H1 (cell line): ENCODE measurements at regions not wholly inside any gene's neighbourhood (a gene's known extent, or its start where the extent isn't known, plus 50 kb on each side); places are given as distances from the start of the nearest gene placed in this dataset.

Experiments
- CTCF ChIA-PET: fragments of 300-600 bp; sonication (Branson Sonifier 250); formaldehyde crosslinking; loops from one replicate; lab custom pipeline; 2021; ENCODE audit not compliant: partially characterized antibody; lab: Charles Lee
- POLR2A ChIA-PET: fragments of 300-600 bp; sonication (Branson Sonifier 250); formaldehyde crosslinking; loops from one replicate; lab custom pipeline; 2021; ENCODE audit warnings: inconsistent platforms; ENCODE audit not compliant: partially characterized antibody; lab: Charles Lee
- DNase-seq, 2 experiments: peaks; one replicate each; pipeline versions ENCODE4 v3.0.0 to v3.0.0-alpha.2; 2010 to 2022; ENCODE audit warnings: low spot score in 2 of 2, low read depth in 1 of 2, mixed read lengths in 1 of 2
- FAIRE-seq: peaks from 2 replicates; lab custom pipeline; 2011; peaks lifted over from hg19 to GRCh38; lab: Jason Lieb, UNC
- H2AFZ ChIP-seq: 2 replicates; pipeline ENCODE4 v1.8.1; 2012; ENCODE audit warnings: low read length, inconsistent platforms
- H2AK5ac ChIP-seq: 2 replicates; pipeline ENCODE4 v1.6.1; 2013; ENCODE audit warnings: low read depth, low read length
- H2BK120ac ChIP-seq: replicated peaks from 2 replicates; pipeline ENCODE3; 2013; ENCODE audit warnings: low read depth, low read length, inconsistent platforms
- H2BK12ac ChIP-seq: 2 replicates; pipeline ENCODE4 v1.6.1; 2013; ENCODE audit warnings: low read depth, low read length
- H2BK15ac ChIP-seq: 2 replicates; pipeline ENCODE4 v1.6.1; 2013; ENCODE audit warnings: low read length
- H2BK20ac ChIP-seq: 2 replicates; pipeline ENCODE4 v1.6.1; 2013; ENCODE audit warnings: low read length
- H2BK5ac ChIP-seq: 2 replicates; pipeline ENCODE4 v1.6.1; 2013; ENCODE audit warnings: low read depth, low read length
- H3K14ac ChIP-seq: 2 replicates; pipeline ENCODE4 v1.6.1; 2013; ENCODE audit warnings: inconsistent platforms; ENCODE audit not compliant: insufficient read length
- H3K18ac ChIP-seq: 2 replicates; pipeline ENCODE4 v1.6.1; 2013; ENCODE audit warnings: low read length; ENCODE audit errors: extremely low read depth
- H3K23ac ChIP-seq: 2 replicates; pipeline ENCODE4 v1.6.1; 2013; ENCODE audit warnings: inconsistent platforms; ENCODE audit not compliant: insufficient read length
- H3K23me2 ChIP-seq: 2 replicates; pipeline ENCODE4 v1.6.1; 2013; ENCODE audit warnings: low read depth, low read length
- H3K27ac ChIP-seq: 2 replicates; pipeline ENCODE4 v1.6.1; 2011; ENCODE audit warnings: low read depth, low read length, inconsistent platforms
- H3K27me3 ChIP-seq, 4 experiments: replicated peaks in 1 of 4; 1 replicate in 1 of 4; 2 replicates in 3 of 4; pipeline versions ENCODE4 v1.6.1 to v1.8.1; 2011 to 2013; ENCODE audit warnings: low read length in 3 of 4, mild to moderate bottlenecking in 3 of 4, inconsistent platforms in 2 of 4, mixed read lengths in 2 of 4, moderate library complexity in 1 of 4; ENCODE audit not compliant: control insufficient read depth in 3 of 4, insufficient read depth in 3 of 4; ENCODE audit errors: extremely low read depth in 1 of 4
- H3K36me3 ChIP-seq, 4 experiments: 2 replicates each; pipeline versions ENCODE4 v1.6.1 to v1.8.1; 2011 to 2013; ENCODE audit warnings: mild to moderate bottlenecking in 4 of 4, low read length in 3 of 4, moderate library complexity in 2 of 4, control low read depth in 1 of 4, inconsistent platforms in 1 of 4; ENCODE audit not compliant: insufficient read depth in 4 of 4, control insufficient read depth in 2 of 4
- H3K4ac ChIP-seq: replicated peaks from 2 replicates; pipeline ENCODE3; 2013; ENCODE audit warnings: low read length, low read depth, mixed read lengths, inconsistent platforms; ENCODE audit not compliant: insufficient read length
- H3K4me1 ChIP-seq, 4 experiments: replicated peaks in 1 of 4; 1 replicate in 1 of 4; 2 replicates in 3 of 4; pipeline versions ENCODE4 v1.6.1 to v1.8.1; 2011 to 2013; ENCODE audit warnings: low read length in 3 of 4, inconsistent platforms in 2 of 4, mixed read lengths in 1 of 4; ENCODE audit not compliant: insufficient read depth in 4 of 4, control insufficient read depth in 3 of 4
- H3K4me2 ChIP-seq, 2 experiments: 2 replicates each; pipeline versions ENCODE4 v1.6.1 to v1.8.1; 2011 to 2013; ENCODE audit warnings: low read depth in 2 of 2, low read length in 2 of 2, control low read depth in 1 of 2, inconsistent platforms in 1 of 2, mild to moderate bottlenecking in 1 of 2; ENCODE audit not compliant: insufficient read depth in 1 of 2
- H3K4me3 ChIP-seq, 4 experiments: fragments of 200-600, 300-600 bp in 1 of 4; sonication (generic), shearing (Covaris generic), sonication (Bioruptor Twin) in 1 of 4; 2 replicates each; pipeline versions ENCODE4 v1.5.1 to v1.8.1; 2011 to 2016; ENCODE audit warnings: low read length in 4 of 4, low read depth in 3 of 4, control low read depth in 2 of 4, inconsistent platforms in 2 of 4, mild to moderate bottlenecking in 2 of 4, mixed read lengths in 1 of 4, moderate library complexity in 1 of 4; ENCODE audit not compliant: insufficient read depth in 2 of 4; ENCODE audit errors: extremely low read depth in 1 of 4
- H3K56ac ChIP-seq: replicated peaks from 2 replicates; pipeline ENCODE3; 2013; ENCODE audit warnings: low read depth, mild to moderate bottlenecking, mixed read lengths, low read length, inconsistent platforms; ENCODE audit not compliant: insufficient read length
- H3K79me1 ChIP-seq: 2 replicates; pipeline ENCODE4 v1.6.1; 2013; ENCODE audit warnings: low read depth, low read length, control low read depth
- H3K79me2 ChIP-seq, 2 experiments: 2 replicates each; pipeline versions ENCODE4 v1.6.1 to v1.8.1; 2012 to 2013; ENCODE audit warnings: low read length in 2 of 2, mild to moderate bottlenecking in 2 of 2, inconsistent platforms in 1 of 2; ENCODE audit not compliant: insufficient read depth in 2 of 2, control insufficient read depth in 1 of 2
- H3K9ac ChIP-seq, 4 experiments: replicated peaks in 1 of 4; 1 replicate in 1 of 4; 2 replicates in 3 of 4; pipeline versions ENCODE4 v1.6.1 to v1.8.1; 2011 to 2013; ENCODE audit warnings: low read depth in 3 of 4, low read length in 3 of 4, control low read depth in 2 of 4, mild to moderate bottlenecking in 2 of 4, moderate library complexity in 2 of 4, inconsistent platforms in 1 of 4; ENCODE audit errors: extremely low read depth in 1 of 4
- H3K9me3 ChIP-seq, 2 experiments: 2 replicates each; pipeline versions ENCODE4 v1.6.1 to v1.8.1; 2012 to 2013; ENCODE audit warnings: mild to moderate bottlenecking in 2 of 2, moderate library complexity in 2 of 2, control low read depth in 1 of 2, inconsistent platforms in 1 of 2, low read depth in 1 of 2, low read length in 1 of 2, mixed read lengths in 1 of 2; ENCODE audit not compliant: insufficient read depth in 2 of 2
- H4K20me1 ChIP-seq, 2 experiments: replicated peaks in 1 of 2; 2 replicates each; pipeline versions ENCODE3 to v1.8.1; 2011 to 2013; ENCODE audit warnings: inconsistent platforms in 2 of 2, low read length in 2 of 2, mild to moderate bottlenecking in 1 of 2; ENCODE audit not compliant: insufficient read depth in 2 of 2, control insufficient read depth in 1 of 2
- H4K5ac ChIP-seq: 2 replicates; pipeline ENCODE4 v1.6.1; 2013; ENCODE audit warnings: low read length, low read depth, mixed read lengths, inconsistent platforms; ENCODE audit not compliant: insufficient read length
- H4K8ac ChIP-seq: 2 replicates; pipeline ENCODE4 v1.8.0; 2013; ENCODE audit warnings: mild to moderate bottlenecking, moderate library complexity, low read length, inconsistent platforms; ENCODE audit not compliant: insufficient read depth; ENCODE audit errors: extremely low read depth
- H4K91ac ChIP-seq: replicated peaks from 2 replicates; pipeline ENCODE3; 2013; ENCODE audit warnings: low read length, mixed read lengths, inconsistent platforms; ENCODE audit not compliant: insufficient read length
- ATF3 ChIP-seq: IDR thresholded peaks from 2 replicates; pipeline ENCODE4 v1.6.1; 2011; ENCODE audit warnings: low read depth, mild to moderate bottlenecking, low read length; ENCODE audit not compliant: insufficient read depth
- CHD2 ChIP-seq: IDR thresholded peaks from 2 replicates; pipeline ENCODE4 v1.6.1; 2012; ENCODE audit warnings: low read length, improper control_type of control experiment
- EGR1 ChIP-seq: IDR thresholded peaks from 2 replicates; pipeline ENCODE4 v1.6.1; 2011; ENCODE audit warnings: low read depth, low read length, borderline replicate concordance
- EP300 ChIP-seq, 2 experiments: IDR thresholded peaks; 1 replicate in 1 of 2; 2 replicates in 1 of 2; pipeline ENCODE4 v1.6.1; 2011 to 2012; ENCODE audit warnings: low read depth in 2 of 2, low read length in 2 of 2, mild to moderate bottlenecking in 2 of 2, borderline replicate concordance in 1 of 2, inconsistent platforms in 1 of 2, moderate library complexity in 1 of 2
- GTF2F1 ChIP-seq: IDR thresholded peaks from 2 replicates; pipeline ENCODE4 v1.6.1; 2012; ENCODE audit warnings: low read depth, low read length, improper control_type of control experiment, borderline replicate concordance
- KDM5A ChIP-seq: fragments of 200-600 bp; IDR thresholded peaks from 2 replicates; pipeline ENCODE4 v1.7.1; 2012; ENCODE audit warnings: mild to moderate bottlenecking, low read length, inconsistent platforms, mixed read lengths
- NRF1 ChIP-seq: IDR thresholded peaks from 2 replicates; pipeline ENCODE4 v1.6.1; 2011; ENCODE audit warnings: mild to moderate bottlenecking, low read depth, low read length, improper control_type of control experiment
- POLR2A ChIP-seq, 2 experiments: IDR thresholded peaks; 1 replicate in 1 of 2; 2 replicates in 1 of 2; pipeline ENCODE4 v1.6.1; 2011; ENCODE audit warnings: low read depth in 2 of 2, low read length in 2 of 2, mild to moderate bottlenecking in 2 of 2; ENCODE audit errors: control extremely low read depth in 1 of 2
- RNF2 ChIP-seq: fragments of 200-900, 300-1000 bp; sonication (generic); IDR thresholded peaks from 2 replicates; pipeline ENCODE4 v1.7.1; 2016; ENCODE audit warnings: borderline replicate concordance, low read depth, mild to moderate bottlenecking, antibody characterized with exemption, low read length; ENCODE audit not compliant: poor library complexity, severe bottlenecking; ENCODE audit errors: missing control alignments
- SIN3A ChIP-seq, 2 experiments: IDR thresholded peaks in 1 of 2; conservative IDR thresholded peaks in 1 of 2; 2 replicates each; pipeline ENCODE4 v1.6.1; 2011 to 2012; ENCODE audit warnings: low read length in 2 of 2, improper control_type of control experiment in 1 of 2, low read depth in 1 of 2, mild to moderate bottlenecking in 1 of 2
- SIRT6 ChIP-seq: IDR thresholded peaks from one replicate; pipeline ENCODE4 v1.7.1; 2012; ENCODE audit warnings: low read length, inconsistent platforms
- WGBS, 2 experiments: shearing (Covaris generic) in 1 of 2; methylation state at CpG; one replicate each; pipeline versions ENCODE4 v1.1.6 to v1.1.7; 2013 to 2015; ENCODE audit warnings: low lambda C conversion rate in 2 of 2, mixed read lengths in 2 of 2, inconsistent platforms in 1 of 2, low coverage in 1 of 2, missing lambda C conversion rate in 1 of 2; ENCODE audit not compliant: insufficient replicate concordance in 2 of 2, insufficient coverage in 1 of 2, insufficient read length in 1 of 2; ENCODE audit errors: extremely low coverage in 1 of 2, missing lambda C conversion rate in 1 of 2; 5-methylcytosine and 5-hydroxymethylcytosine counted together

DNA sequence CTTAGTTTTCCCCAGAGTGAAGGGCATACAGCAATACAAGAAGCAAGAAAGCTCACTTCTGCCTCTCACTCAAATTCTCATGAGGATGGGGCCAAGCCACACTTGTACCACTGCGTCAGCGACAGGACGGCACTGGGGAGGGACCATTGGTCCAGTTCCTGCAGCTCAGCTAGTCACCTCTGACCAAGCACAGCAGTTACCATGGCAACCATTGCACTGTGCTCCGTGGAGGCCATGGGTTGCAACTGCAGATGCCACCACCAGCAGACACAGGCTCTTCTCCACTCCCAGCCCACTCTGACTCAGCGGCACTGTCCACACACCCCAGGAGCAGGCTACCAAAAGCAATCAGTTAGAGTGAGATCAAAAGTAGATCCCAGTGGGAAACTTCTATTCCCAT, 441.1 kb upstream of the ARID1B start:
- Histone ChIP-seq H2AK5ac (no peak overlapping the region), H4K20me1 (no peaks in the 10 kb centered on the region), H3K4me1 (no peaks in the 10 kb centered on the region), H3K23me2 (no peaks in the 10 kb centered on the region), H3K9me3 (peaks cover 10 to 17% of the 10 kb centered on the region in 2 experiments), H3K27me3 (no peaks in the 10 kb centered on the region), H4K5ac (no peak overlapping the region), H2AFZ (no peak overlapping the region), H3K4me3 (no peak overlapping the region), H3K56ac (no peak overlapping the region), H4K91ac (no peak overlapping the region), H2BK20ac (no peak overlapping the region), H3K36me3 (no peaks in the 10 kb centered on the region; a peak in 1 of 8 replicates), H2BK120ac (no peak overlapping the region), H3K14ac (no peak overlapping the region), H3K79me1 (no peaks in the 10 kb centered on the region), H3K79me2 (no peaks in the 10 kb centered on the region), H2BK15ac (no peak overlapping the region), H2BK12ac (no peak overlapping the region), H3K27ac (no peak overlapping the region), H3K9ac (no peak overlapping the region), H4K8ac (peak overlapping the region; percentile 45; the same call in 1 of the 2 replicates), H3K4ac (no peak overlapping the region), H3K23ac (no peak overlapping the region), H3K4me2 (no peak overlapping the region), H3K18ac (no peak overlapping the region), H2BK5ac (no peak overlapping the region)
- FAIRE-seq (no peak), DNase-seq (no peak)
- TF ChIP-seq GTF2F1, result no peak
- no peak for TF ChIP-seq KDM5A
- no peak for TF ChIP-seq NRF1
- no peak for TF ChIP-seq SIRT6
- TF ChIP-seq ATF3, result no peak
- TF ChIP-seq CHD2, result no peak
- TF ChIP-seq RNF2, result no peak
- no peak for TF ChIP-seq SIN3A (conservative IDR thresholded peaks at IDR 0.05 in 1 of 2, IDR thresholded peaks at IDR 0.05 in 1 of 2; ENCODE audit: low read depth in 1 of 2, low read length in 2 of 2)
- no peak for TF ChIP-seq POLR2A (IDR thresholded peaks at IDR 0.05; ENCODE audit: control extremely low read depth in 1 of 2, low read depth in 2 of 2, low read length in 2 of 2)
- no peak for TF ChIP-seq EGR1
- TF ChIP-seq EP300 (IDR thresholded peaks at IDR 0.05; ENCODE audit: borderline replicate concordance in 1 of 2, low read depth in 2 of 2, low read length in 2 of 2), result no peak
- 92% methylated on average over 5 of the region's 5 CpGs; no CpG with 5 or more reads in 1 of the 2 experiments for WGBS, 2 experiments
- CTCF ChIA-PET, result interaction anchor here (0.6 to 2.1 kb wide), 3 partner anchors 10 to 325 kb away, joined by 4 to 7 read pairs (median 5); no protein-coding TSS in a partner anchor
- POLR2A ChIA-PET, result interaction anchor here (0.5 to 1.2 kb wide), 2 partner anchors 11 to 129 kb away, joined by 3 to 5 read pairs; no protein-coding TSS in a partner anchor
